Colonic mucosa (tissue), 4 donors: ENCODE measurements at regions not wholly inside any gene's neighbourhood (a gene's known extent, or its start where the extent isn't known, plus 50 kb on each side); places are given as distances from the start of the nearest gene placed in this dataset.

Experiments
- DNase-seq: peaks from one replicate; pipeline ENCODE4 v3.0.0-alpha.2; 2020
- H3K27ac ChIP-seq: fragments of 200-600 bp; one replicate; pipeline ENCODE4 v1.8.0; 2021
- H3K27me3 ChIP-seq: fragments of 200-600 bp; one replicate; pipeline ENCODE4 v1.8.0; 2021
- H3K36me3 ChIP-seq: fragments of 200-600 bp; one replicate; pipeline ENCODE4 v1.8.0; 2021
- H3K4me1 ChIP-seq: fragments of 200-600 bp; one replicate; pipeline ENCODE4 v1.8.0; 2021; ENCODE audit warnings: mild to moderate bottlenecking
- H3K4me3 ChIP-seq: fragments of 200-600 bp; one replicate; pipeline ENCODE4 v1.8.0; 2021
- H3K9ac ChIP-seq, 2 donors: one replicate each; pipeline ENCODE4 v1.7.0; 2013; ENCODE audit warnings: control low read depth in 2 of 2, low read depth in 2 of 2, low read length in 2 of 2
- H3K9me3 ChIP-seq: fragments of 200-600 bp; one replicate; pipeline ENCODE4 v1.8.0; 2021
- intact Hi-C: fragments of 100-400 bp; cut with DNase I; formaldehyde crosslinking; loops from one replicate; pipeline ENCODE4 v1.14.1; 2022
- TF ChIP-seq, protein P1 (sequence below): fragments of 200-600 bp; IDR thresholded peaks from one replicate; pipeline ENCODE4 v1.8.0; 2022; ENCODE audit warnings: antibody characterized with exemption, mild to moderate bottlenecking
- donor health status: healthy.
- donor health status: DM: no; HTN: no; CAD: no.
- donor health status: DM: no; HTN: no; CAD: no.

DNA sequence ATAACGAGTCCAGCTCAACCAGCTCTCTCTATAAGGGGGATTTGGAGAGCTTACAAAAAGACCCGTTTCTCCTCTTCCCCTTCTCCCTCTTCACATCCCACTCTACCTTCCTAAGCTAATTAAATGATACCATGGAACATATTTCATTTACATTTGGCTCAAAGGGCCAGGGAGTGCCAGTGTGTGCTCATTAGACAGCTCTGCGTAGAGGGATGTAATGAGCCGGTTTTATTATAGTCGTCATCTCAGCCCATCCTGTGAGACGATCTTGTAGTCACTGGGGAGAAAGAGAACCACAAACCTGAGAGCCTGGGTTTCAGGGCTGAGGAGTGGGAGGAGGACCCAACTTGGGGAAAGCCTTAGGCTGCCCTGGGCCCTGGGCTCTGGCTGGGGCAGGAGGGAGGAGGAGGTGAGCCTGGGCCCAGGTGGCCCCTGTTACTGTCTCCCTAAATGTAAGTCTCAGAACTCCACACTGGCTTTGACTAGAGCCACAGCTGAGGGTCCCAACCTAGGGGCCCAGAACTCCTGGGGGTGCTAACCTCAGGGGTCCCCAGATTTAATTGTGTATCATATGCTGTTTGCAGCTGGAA is 354.6 kb downstream of the MATN1 start:
- intact Hi-C loops: no loop called here
- TF ChIP-seq, protein P1, sequence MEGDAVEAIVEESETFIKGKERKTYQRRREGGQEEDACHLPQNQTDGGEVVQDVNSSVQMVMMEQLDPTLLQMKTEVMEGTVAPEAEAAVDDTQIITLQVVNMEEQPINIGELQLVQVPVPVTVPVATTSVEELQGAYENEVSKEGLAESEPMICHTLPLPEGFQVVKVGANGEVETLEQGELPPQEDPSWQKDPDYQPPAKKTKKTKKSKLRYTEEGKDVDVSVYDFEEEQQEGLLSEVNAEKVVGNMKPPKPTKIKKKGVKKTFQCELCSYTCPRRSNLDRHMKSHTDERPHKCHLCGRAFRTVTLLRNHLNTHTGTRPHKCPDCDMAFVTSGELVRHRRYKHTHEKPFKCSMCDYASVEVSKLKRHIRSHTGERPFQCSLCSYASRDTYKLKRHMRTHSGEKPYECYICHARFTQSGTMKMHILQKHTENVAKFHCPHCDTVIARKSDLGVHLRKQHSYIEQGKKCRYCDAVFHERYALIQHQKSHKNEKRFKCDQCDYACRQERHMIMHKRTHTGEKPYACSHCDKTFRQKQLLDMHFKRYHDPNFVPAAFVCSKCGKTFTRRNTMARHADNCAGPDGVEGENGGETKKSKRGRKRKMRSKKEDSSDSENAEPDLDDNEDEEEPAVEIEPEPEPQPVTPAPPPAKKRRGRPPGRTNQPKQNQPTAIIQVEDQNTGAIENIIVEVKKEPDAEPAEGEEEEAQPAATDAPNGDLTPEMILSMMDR: no peak
- no peaks in the 10 kb centered on the region for H3K4me1 ChIP-seq

DNA sequence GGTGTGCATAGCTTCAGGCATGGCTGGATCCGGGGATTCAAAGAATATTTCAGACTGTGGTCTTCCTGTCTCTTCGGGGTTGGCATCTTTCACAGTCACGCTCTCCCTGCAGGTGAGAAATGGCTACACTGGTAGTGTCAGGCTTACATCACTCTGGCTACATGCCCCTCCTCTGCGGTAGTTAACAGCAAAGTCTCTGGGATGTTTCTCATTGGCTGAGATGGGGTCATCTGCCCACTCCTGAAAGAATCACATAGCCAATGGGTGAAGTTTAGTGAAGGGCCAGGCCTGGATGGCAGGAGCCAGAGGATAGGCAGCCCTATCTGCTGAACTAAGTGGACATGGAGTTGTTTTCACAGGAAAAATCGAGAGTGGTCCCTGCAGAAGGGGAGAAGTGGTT is 356.5 kb downstream of the MATN1 start:
- Histone ChIP-seq H3K4me3 (no peak overlapping the region), H3K27me3 (no peaks in the 10 kb centered on the region), H3K27ac (no peak overlapping the region), H3K9ac (no peak overlapping the region), H3K4me1 (no peaks in the 10 kb centered on the region), H3K36me3 (no peaks in the 10 kb centered on the region), H3K9me3 (no peaks in the 10 kb centered on the region)
- intact Hi-C loops: no loop called here
- TF ChIP-seq, protein P1: no peak
- no peak for DNase-seq

More for the DNA sequence above, 354.6 kb downstream of the MATN1 start:
- Histone ChIP-seq H3K9me3 (no peaks in the 10 kb centered on the region), H3K4me3 (no peak overlapping the region), H3K9ac (no peak overlapping the region), H3K27ac (no peak overlapping the region), H3K27me3 (no peaks in the 10 kb centered on the region), H3K36me3 (no peaks in the 10 kb centered on the region)
- no peak for DNase-seq

DNA sequence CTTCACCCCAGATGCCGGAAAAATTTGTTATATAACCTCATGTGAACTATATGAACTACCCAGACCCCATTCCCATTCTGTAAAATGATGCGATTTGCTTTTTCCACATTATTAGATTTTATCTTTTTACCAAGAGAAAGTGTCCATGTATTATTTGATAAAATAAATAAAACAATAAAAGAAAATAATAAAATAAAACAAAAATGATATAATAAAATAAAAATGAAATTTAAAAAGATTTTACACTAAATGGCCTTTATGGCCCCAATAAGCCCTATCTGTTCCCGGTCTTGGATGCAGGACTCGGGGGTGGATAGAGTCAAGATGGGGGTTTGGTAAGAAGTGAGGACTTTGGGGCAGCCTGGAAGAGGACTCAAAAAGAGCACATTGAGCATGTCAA is 357.2 kb downstream of the MATN1 start:
- no peak for DNase-seq
- no peaks in the 10 kb centered on the region for H3K36me3 ChIP-seq
- intact Hi-C loops: no loop called here

DNA sequence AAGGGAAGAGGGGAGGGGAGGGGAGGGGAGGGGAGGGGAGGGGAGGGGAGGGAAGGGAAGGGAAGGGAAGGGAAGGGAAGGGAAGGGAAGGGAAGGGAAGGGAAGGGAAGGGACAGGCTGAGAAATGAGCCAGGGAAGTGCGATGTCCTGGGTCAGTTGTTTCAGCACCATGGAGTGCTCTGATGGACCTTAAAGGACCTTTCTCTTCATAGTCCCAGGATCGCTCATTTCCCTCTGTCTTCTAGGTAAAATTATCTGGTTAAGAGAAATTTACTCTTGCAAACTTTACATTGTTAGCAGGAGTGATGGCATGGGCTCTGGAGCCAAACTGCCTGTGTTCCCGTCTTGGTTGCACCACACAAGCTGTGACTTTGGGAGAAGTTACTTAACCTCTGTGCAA is 357.8 kb downstream of the MATN1 start:
- Histone ChIP-seq H3K36me3 (no peaks in the 10 kb centered on the region), H3K27me3 (no peaks in the 10 kb centered on the region), H3K4me3 (no peak overlapping the region), H3K9ac (no peak overlapping the region), H3K27ac (no peak overlapping the region), H3K4me1 (no peaks in the 10 kb centered on the region), H3K9me3 (no peaks in the 10 kb centered on the region)
- intact Hi-C loops: no loop called here
- TF ChIP-seq, protein P1: no peak
- DNase-seq: no peak

More for the DNA sequence above, 357.2 kb downstream of the MATN1 start:
- no peak overlapping the region for H3K4me3 ChIP-seq
- no peak overlapping the region for H3K9ac ChIP-seq
- TF ChIP-seq, protein P1: no peak
- H3K4me1 ChIP-seq: no peaks in the 10 kb centered on the region
- H3K27me3 ChIP-seq: no peaks in the 10 kb centered on the region
- H3K9me3 ChIP-seq: no peaks in the 10 kb centered on the region
- H3K27ac ChIP-seq: no peak overlapping the region

DNA sequence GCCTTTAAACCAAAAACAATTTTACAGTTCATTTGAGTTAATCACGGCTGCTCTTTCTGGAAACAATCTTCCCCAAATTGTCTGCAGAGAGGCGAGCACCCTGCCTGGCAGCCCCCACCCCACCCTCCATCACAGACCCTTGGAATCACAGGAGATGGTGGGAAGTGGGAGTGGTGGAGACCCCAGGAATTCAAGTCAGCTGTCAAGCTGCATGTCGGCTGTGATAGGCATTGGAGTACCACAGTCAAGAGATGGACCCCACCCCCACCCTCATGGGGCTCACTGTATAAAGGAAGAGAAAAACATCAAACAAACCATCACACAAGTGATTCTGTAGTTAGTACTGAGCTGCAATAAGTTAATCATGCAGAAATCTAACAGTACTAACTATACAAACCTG is 360.4 kb downstream of the MATN1 start:
- no peaks in the 10 kb centered on the region for H3K36me3 ChIP-seq
- no peak for DNase-seq
- H3K27ac ChIP-seq: no peak overlapping the region
- H3K27me3 ChIP-seq: no peaks in the 10 kb centered on the region
- H3K9me3 ChIP-seq: no peaks in the 10 kb centered on the region
- no peak overlapping the region for H3K4me3 ChIP-seq
- no peak overlapping the region for H3K9ac ChIP-seq
- H3K4me1 ChIP-seq: no peaks in the 10 kb centered on the region
- TF ChIP-seq, protein P1: no peak
- intact Hi-C loops: no loop called here
